K562 (cell line): ENCODE measurements at regions not wholly inside any gene's neighbourhood (a gene's known extent, or its start where the extent isn't known, plus 50 kb on each side); places are given as distances from the start of the nearest gene placed in this dataset.

Experiments
- CTCF ChIP-seq, 3 experiments: IDR thresholded peaks in 2 of 3; conservative IDR thresholded peaks in 1 of 3; 2 replicates each; pipeline ENCODE4 v1.5.1; 2011 to 2012; ENCODE audit warnings: low read length in 3 of 3, mild to moderate bottlenecking in 3 of 3, control low read depth in 2 of 3, improper control_type of control experiment in 1 of 3, inconsistent platforms in 1 of 3, low read depth in 1 of 3, mixed read lengths in 1 of 3, moderate library complexity in 1 of 3; ENCODE audit not compliant: insufficient read depth in 2 of 3
- KDM5B ChIP-seq: fragments of 200-600 bp; sonication (generic); IDR thresholded peaks from 2 replicates; pipeline ENCODE4 v1.6.1; 2012; ENCODE audit warnings: low read depth, mild to moderate bottlenecking, moderate library complexity, low read length, control low read depth, inconsistent platforms; ENCODE audit not compliant: insufficient replicate concordance
- RBM22 ChIP-seq: fragments of 200-400 bp; formaldehyde crosslinking; IDR thresholded peaks from 2 replicates; pipeline ENCODE4 v1.6.1; 2018; ENCODE audit warnings: low read length, low read depth; ENCODE audit not compliant: poor library complexity, severe bottlenecking

GRCh38 chr10:57890691-57891090 lies 377.0 kb downstream of the IPMK start:
- TF ChIP-seq CTCF (IDR thresholded peaks at IDR 0.05 in 2 of 3, conservative IDR thresholded peaks at IDR 0.05 in 1 of 3; ENCODE audit: insufficient read depth in 2 of 3, low read depth in 1 of 3, low read length in 3 of 3) (no peak), KDM5B (no peak), RBM22 (no peak)
